ENCODE measurements at regions not wholly inside any gene's neighbourhood (a gene's known extent, or its start where the extent isn't known, plus 50 kb on each side); places are given as distances from the start of the nearest gene placed in this dataset.
"Not testable (repeated sequence)": the region's sequence is repeated elsewhere in the genome, so short reads cannot be mapped to it uniquely, and the experiment has no call there.

DNA sequence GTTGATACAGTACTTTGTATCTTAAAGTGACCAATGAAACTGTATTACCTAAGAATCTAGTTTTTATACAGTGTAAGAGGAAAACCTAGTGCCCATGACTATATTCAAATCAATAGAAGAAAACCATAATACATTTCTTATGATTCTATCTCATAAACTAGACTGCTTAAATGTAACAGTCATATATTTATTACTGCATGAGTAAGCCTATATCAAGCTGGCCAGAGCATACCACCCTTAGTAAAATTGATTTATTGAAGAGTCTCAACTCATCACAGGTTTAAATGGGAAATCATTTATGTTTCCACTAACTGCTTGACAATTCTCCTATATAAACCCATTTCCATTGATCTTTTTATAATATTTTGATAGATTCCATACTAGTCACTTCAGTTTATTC is 1059.2 kb upstream of the LRRTM1 start:
- no peak for DNase-seq

DNA sequence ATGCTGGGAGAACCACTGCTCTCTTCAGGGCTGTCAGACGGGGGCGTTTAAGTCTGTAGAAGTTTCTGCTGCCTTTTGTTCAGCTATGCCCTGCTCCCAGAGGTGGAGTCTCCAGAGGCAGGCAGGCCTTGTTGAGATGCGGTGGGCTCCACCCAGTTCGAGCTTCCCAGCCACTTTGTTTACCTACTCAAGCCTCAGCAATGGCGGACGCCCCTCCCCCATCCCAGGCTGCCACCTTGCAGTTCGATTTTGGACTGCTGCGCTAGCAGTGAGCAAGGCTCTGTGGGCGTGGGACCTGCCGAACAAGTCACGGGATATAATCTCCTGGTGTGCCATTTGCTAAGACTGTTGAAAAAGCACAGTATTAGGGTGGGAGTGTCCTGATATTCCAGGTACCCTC is 1057.9 kb upstream of the LRRTM1 start:
- DNase-seq: not testable (repeated sequence)

DNA sequence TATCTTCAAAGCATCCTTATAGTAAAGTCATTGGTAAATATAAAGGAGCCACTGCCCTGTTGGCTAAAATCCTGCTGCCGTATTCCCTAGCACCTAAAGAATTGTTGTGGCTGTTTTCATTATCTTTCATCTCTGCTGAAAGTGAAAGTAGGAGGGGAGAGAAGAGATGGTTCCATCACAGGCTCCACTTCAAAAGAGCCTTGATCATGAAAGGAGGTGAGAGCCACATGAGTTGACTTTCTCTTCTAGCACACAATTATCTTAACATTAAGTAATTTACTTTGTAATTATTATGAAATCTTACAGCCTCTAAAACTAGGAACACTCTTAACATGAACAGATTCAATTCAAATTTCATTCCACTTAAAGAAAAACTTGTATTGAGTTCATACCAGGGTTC is 1050.9 kb upstream of the LRRTM1 start:
- no peak for DNase-seq

DNA sequence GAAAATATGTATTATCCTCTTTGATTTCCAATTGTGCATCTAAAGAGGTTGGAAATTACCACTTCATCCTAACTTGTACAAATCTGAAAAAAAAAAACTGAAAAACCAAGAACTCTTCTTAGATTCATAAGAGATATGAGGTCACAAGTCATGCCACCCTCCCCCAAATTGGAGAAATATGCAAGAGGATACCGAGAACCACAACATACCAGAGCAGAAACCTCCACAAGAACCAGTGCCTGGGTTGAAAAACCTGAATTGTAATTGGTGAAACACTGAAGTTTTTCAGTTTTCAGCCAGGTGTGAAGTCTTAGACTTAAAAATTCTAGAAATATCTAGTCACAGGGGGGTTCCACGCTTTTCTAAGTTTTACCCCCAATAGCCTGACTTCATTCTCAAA is 1029.5 kb upstream of the LRRTM1 start:
- DNase-seq: no peak

DNA sequence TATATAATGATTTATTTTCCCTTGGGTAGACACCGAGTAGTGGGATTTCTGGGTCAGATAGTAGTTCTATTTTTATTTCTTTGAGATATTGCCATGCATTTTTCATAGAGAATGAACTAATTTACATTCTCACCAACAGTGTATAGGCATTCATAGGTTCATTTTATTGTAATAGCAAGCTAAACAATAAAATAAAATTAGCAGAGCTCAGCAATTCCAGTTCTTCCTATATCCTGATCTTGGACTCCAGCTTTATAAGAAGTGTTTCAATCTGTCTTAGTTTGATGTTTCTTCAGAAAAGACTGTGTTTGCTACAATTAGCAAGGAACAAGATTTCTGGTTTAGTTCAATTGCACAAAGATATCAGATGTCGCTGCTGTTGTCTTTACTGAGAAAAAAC is 1024.4 kb upstream of the LRRTM1 start:
- DNase-seq: no peak

DNA sequence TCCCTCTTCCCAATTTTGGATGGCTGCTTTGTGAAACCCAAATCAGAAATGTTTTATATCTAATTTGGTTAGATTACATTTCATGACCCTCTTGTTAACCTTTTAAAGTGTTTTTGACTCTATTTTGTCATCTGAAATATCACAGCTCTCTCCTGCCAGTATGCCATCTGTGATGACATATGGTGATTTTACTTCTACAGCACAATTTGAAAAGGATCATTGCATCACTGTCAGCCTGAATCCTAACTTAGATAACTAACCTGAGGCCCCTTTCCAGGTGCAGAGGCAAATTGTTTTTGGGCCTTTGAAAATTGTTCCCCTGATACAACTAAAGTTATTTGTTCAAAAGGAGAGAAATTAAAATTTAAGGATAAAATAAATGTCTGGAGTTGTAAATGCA is 1023.4 kb upstream of the LRRTM1 start:
- no peak for DNase-seq

DNA sequence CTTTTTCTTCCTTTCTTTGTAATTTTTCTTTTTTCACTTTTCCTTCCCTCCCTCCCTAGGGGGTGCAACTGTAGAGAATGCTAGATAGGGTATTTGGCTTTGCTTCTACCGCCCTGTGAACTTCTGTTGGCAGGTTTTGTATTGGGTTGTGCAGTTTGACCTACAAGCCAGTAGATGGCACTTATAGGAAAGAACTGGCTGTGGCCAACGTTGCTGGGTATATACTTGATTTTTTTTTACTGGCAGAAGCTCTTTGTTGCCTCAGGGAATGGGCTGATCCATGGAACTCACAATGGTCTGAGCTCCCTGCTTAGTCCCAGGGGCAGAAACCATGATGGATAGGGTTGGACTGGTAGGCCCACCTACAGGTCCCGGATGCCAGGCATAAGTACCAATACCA is 1019.5 kb upstream of the LRRTM1 start:
- no peak for DNase-seq

DNA sequence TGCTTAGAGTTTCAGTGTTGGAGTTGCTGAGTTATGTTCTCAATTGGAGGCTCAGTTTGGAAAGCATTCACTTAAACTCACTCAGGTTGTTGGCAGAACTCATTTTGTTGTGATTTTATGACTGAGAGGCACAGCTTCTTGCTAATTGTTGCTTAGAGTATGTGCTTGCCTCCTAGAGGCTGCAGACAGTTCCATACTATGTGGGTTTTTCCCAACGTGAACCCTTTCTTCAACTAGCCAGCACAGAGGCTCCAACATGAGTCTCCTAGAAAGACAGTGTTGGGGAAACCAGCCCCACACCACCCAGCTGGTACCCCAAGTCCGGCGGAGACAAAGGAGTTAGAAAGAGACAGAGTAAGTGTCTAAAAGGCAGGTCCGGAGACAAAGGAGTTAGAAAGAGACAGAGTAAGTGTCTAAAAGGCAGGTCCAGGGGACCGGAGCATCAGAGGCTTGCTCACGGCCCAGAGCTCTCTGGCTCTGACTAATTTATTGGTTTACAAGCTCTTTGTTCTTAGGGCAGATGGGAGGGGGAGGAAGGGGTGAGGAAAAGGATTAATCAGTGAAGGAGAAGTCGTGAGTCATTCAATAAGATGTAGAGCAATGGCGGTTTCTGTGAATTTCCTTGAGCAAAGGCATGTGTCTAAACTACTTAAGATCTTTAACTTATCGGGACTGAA is 999.7 kb upstream of the LRRTM1 start:
- no peak for DNase-seq

DNA sequence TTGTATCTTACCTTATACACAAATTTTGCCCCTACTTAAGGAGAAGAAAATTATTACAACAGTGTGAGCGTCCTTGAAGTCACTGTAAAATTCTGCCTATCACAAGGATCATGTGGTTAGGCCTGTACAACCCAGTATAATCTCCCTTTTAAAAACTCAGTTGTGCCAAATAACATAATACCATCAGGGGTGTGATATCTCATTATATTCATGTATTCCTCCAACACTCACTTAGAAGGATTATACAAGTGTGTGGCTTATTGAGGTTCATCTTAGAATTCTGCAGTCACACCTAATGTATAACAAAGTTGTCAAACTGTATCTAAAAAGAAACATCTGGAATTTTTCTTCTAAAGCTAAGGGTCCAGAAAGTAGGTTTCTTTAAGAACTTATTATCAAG is 998.8 kb upstream of the LRRTM1 start:
- no peak for DNase-seq

DNA sequence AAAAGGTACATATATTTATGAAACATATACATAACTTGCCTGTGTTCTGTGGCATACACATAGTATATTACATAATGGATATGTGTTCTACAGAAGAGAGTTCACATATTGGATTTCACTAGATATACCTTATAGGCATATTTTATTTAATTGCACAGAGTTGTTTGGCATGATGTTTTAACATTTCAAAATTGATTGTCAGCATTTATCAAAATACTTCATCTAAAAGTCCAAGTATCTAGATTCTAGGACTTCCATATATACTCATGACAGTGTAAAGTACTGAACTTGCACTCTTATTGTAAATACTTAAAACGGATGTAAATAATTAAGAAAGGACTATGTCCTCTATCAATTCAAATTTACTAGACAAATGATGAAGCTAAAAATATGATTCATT is 995.3 kb upstream of the LRRTM1 start:
- no peak for DNase-seq

DNA sequence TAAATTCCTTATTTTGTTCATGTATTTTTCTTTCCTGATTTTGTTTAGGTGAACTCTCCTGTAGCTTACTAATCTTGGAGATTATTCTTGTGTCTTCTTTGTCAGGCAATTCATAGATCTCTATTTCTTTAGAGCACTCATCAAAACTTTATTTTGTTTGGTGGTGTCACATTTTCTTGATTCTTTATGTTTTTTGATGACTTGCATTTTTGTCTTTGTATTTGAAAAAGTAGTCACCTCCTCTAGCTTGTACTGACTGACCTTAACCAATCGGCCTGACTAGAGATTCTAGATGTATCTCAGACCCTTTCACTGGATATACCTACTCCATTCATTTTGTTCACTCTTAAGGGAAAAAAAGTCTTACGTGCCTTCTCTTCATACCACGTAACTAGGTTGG is 986.3 kb upstream of the LRRTM1 start:
- no peak for DNase-seq

DNA sequence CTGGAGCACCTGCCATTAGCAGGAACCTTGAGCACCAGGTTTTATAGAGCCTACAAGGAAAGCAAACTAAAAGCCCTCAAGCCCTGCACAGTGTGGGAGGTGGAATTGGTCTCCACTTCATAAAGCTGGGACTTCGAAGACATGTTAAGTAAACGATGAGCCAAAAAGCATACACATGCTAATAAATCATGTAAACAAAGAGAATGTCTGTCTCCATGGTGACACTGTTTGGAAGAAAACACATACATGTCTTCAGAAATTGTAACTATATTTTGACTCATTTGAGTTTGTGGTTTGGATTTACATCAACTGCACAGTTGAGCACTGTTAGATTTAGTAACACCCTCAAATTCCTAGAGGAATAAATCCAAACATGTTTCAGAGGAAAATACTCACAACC is 978.5 kb upstream of the LRRTM1 start:
- DNase-seq: no peak

DNA sequence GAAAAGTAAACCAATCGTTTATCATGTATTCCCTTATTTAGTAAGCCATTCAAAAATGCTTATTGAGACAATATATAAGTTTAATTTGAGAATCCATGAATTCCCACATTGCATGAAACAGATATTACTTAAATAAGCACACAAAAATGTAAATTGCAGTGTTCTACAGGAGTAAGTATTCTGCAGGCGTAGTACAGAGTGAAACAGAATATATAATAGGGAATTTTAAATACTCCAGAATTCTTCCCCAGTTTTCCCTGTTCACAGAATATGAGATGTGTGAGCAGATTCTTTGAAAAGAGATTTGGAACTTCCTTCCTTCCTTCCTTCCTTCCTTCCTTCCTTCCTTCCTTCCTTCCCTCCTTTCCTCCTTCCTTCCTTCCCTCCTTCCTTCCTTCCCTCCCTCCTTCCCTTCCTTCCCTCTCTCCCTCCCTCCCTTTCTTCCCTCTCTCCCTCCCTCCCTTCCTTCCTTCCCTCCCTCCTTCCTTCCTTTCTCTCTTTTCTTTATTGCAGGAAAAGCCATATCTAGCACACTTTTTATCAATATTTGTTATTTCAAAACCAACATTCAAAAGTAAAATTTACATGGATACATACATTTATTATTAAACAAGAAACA is 977.7 kb upstream of the LRRTM1 start:
- no peak for DNase-seq

DNA sequence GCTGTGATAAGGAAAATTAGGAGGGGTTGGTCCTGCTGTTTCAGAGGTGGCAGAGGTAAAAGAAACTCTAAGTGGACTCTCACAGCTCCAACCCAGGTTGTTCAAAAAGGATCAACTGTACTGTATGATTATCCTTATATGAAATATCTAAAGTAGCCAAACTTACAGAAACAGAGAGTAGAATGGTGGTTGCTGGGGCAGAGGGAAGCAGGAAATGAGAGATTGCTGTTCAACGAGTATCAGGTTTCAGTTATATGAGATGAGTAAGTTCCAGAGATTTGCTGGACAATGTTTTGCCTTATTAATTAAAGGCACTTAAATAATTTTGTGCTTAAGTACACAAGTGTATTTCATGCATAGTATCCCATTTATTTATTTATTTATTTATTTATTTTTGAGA is 972.0 kb upstream of the LRRTM1 start:
- no peak for DNase-seq

DNA sequence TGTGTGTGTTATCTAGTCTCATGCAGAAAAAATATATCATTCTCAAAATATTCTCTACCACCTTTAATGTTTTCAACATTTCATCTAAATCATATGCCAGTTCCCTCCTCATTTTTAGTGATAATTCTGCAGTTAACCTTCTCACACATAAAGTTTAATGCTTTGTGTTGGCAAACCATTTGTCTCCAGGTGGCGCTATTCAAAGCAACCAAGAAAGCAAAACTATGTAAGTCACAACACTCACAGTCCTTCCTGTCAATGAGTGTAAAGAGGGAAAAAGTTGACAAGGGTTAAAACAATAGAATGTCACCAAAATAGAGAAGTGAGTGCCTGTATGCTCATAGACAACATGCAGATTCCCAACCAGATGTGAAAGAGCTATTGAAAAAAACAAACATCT is 961.6 kb upstream of the LRRTM1 start:
- DNase-seq: no peak

DNA sequence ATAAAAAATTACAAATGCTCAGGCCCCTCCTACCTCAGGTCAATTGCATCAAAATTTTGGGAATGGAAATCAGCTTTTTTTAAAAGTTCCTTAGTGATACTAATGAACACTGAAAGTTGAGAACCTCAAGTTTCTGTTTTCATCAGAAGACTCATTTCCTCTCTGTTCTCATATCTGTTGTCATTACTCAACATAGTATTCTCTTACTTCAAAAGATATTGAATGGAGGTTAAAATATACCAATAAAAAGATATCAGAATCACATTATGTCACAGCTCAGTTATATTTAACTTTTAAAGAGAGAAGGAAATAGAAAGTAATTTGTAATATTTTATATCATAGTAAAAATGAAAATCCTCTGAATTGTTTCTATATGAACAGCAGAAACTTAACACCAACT is 959.4 kb upstream of the LRRTM1 start:
- DNase-seq: no peak

DNA sequence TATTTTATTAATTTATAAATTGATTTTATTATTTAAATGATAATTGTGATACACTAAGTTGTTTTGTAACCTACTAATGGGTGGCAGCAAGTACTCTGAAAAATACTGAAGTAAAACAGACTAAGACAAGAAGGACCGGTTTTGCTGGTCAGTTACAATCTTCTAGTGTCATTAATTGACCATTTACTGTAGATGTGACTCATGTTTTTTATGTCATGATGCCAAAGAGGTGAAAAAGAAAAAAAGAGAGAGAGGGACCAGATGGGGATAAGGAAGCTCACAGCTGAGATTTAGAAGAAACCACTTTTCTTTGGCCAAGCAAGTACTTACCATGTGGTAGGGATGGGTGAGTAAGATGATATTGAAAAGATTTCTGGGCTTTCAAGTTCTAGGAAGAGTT is 955.8 kb upstream of the LRRTM1 start:
- DNase-seq: no peak

DNA sequence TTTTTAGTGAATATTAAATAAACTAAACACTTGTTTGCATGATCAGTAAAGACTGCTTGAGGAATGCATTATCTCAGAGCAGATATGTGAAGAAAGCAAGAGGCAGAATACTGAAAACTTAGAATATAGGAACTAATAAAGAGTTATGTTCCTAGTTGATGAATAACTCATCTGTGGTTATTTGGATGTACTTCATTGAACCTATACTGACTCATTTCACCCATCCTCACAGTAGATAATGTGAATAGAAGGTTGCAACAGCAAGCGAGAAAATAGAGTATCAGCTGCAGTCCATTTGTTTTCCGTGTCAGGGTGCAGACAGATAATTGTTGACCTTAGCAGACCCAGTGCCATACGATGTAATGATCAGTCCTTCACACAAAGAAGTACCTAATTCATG is 945.7 kb upstream of the LRRTM1 start:
- DNase-seq: no peak

DNA sequence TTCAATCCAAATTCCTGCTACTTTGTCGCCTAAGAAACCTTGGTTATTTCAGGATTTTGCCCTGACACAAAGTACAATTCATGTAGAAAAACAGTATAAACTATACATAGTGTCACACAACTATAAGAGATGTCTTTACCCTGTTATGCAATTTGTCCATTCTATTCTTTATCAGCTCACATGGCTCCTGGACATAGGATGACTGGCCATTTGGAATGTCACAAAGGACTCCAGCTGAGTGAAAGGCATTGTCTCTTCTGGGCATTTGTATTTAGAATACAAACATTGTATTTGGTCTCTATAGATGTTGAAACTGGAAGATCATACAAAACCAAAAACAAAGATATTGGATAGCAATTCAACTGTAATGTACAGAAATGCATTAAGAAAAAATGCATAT is 944.6 kb upstream of the LRRTM1 start:
- DNase-seq: no peak

DNA sequence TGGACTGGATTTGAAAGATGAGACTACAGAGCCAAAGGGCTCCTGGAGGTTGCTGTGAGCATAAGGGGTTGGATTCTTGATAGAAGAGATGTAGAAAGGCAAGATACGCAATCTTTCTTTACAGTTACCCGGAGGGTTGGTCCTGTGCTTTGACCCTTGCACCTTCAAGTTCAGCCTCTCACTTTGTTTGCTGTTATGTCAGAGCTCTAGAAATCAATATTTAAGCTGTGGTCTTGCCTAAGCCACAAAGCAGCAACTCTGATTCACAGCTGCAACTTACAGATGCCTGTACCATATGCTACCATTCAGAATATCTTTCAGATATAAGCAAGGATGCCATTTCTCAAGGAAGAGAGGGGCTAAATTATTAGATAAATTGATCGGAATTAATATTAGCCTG is 943.1 kb upstream of the LRRTM1 start:
- no peak for DNase-seq

DNA sequence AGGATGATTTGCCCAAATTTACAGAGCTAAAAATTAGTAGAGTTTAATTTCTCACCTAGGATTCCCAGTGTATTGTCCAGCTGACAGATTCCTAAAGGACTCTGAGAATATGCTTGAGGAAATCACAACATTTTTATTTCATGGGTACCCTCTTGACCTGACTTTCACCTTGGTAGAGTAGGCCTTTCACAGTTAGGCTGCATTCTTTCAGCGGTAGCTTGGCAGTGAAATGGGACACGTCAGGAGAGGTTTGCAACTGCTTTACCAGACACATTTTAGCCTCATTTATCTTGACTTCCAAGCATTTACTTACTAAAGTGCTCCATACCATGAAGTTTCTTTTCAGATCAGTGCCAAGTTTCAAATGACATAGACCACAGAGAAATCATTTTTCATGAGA is 937.9 kb upstream of the LRRTM1 start:
- no peak for DNase-seq

DNA sequence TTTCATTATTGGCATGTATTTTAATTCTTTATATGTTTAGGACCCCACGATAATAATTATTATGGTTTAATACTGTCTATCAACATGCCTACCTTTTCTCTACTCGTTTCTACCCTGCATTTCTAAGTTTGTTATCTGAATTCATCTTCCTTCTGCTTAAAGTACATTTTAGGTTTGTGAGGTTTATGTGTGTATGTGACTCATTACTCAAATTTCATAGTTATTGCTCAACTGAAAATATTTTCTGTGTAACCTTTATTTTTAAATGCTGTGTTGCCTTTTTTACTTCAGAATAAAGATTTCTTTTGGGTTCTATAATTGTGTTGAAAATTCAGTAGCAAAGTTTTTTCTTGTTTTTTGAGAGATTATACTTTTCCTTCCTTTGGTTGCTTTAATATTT is 933.9 kb upstream of the LRRTM1 start:
- DNase-seq: no peak

DNA sequence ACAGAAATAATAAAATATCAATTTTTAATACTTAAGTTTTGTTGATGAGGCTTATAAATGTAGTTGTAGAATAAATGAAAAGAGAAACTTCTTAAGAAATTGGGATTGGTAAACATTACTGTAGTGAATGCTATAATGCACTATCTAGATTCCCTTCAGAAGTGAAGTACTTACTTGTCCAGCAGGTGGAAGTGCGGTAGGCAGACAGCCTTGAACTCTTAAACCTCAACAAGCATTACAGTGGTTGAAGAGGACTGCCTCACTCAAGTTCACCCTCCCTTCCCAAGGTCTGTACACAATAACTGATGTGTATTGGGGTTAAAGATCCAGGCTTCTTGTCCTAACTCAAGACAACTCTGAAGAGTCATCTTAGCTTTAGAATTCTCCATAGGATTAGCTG is 931.0 kb upstream of the LRRTM1 start:
- no peak for DNase-seq

DNA sequence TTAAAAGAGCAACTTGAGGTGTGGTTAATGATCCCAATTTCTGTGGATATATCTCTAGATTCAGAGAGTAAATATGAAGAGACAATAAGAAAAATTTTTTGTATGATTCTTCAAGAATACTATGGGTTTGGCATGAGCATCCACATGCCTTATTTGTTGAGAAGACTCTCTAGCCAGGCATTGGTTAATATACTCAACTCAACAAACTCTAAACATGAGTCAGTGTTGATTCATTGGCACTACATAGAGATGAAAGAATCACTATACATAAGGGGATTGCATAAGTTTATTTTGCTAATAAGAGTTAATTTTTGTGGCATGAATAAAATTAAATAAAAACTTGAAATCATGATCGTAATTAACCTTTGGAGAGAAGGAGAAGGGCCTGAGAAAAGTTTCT is 930.2 kb upstream of the LRRTM1 start:
- DNase-seq: no peak

DNA sequence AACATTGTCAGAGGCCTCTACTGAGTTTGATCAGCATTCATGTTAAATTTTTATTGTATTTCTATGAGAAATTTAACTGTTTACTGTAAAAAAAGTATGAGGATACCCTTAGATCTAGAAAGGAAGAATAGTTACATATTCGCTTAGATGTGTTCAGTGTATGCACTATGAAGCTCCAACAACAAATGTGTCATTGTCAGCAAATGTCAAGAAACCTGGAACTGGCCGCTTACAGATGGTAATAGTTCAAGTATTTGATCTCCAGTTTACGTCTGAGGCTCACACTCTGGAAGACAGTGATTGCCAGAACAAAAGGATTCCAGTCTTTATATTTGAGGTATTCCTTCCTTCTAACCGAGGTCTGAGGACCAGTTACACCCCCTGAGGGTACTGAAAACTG is 921.2 kb upstream of the LRRTM1 start:
- no peak for DNase-seq
